H9 (cell line): ENCODE measurements at regions not wholly inside any gene's neighbourhood (a gene's known extent, or its start where the extent isn't known, plus 50 kb on each side); places are given as distances from the start of the nearest gene placed in this dataset.

Experiments used
- DNase-seq: peaks from one replicate; pipeline ENCODE4 v3.0.0-alpha.2; 2017
- H2AFZ ChIP-seq: one replicate; pipeline ENCODE4 v1.6.1; 2013; ENCODE audit warnings: mild to moderate bottlenecking, low read length, control low read depth, moderate library complexity
- H2AK5ac ChIP-seq: 2 replicates; pipeline ENCODE4 v1.6.1; 2013; ENCODE audit warnings: low read length, control low read depth, mixed read lengths; ENCODE audit not compliant: insufficient read length
- H2BK120ac ChIP-seq: one replicate; pipeline ENCODE4 v1.6.1; 2013; ENCODE audit warnings: low read depth, mild to moderate bottlenecking, low read length, control low read depth, inconsistent platforms; ENCODE audit not compliant: poor library complexity, severe bottlenecking
- H2BK12ac ChIP-seq: 2 replicates; pipeline ENCODE4 v1.6.1; 2013; ENCODE audit warnings: low read length, control low read depth, mixed read lengths, low read depth; ENCODE audit not compliant: insufficient read length
- H2BK15ac ChIP-seq: 2 replicates; pipeline ENCODE4 v1.6.1; 2013; ENCODE audit warnings: low read depth, low read length, control low read depth
- H2BK20ac ChIP-seq: one replicate; pipeline ENCODE4 v1.6.1; 2013; ENCODE audit warnings: low read depth, mild to moderate bottlenecking, low read length, control low read depth, inconsistent platforms; ENCODE audit not compliant: poor library complexity, severe bottlenecking
- H2BK5ac ChIP-seq: 2 replicates; pipeline ENCODE4 v1.6.1; 2013; ENCODE audit warnings: low read length, control low read depth, mixed read lengths; ENCODE audit not compliant: insufficient read length
- H3K14ac ChIP-seq: 2 replicates; pipeline ENCODE4 v1.6.1; 2013; ENCODE audit warnings: low read length, control low read depth; ENCODE audit not compliant: insufficient read depth
- H3K18ac ChIP-seq: 2 replicates; pipeline ENCODE4 v1.6.1; 2013; ENCODE audit warnings: low read depth, mild to moderate bottlenecking, mixed read lengths, low read length, control low read depth; ENCODE audit not compliant: insufficient read length
- H3K23ac ChIP-seq: 2 replicates; pipeline ENCODE4 v1.6.1; 2013; ENCODE audit warnings: low read length, control low read depth, mixed read lengths, low read depth; ENCODE audit not compliant: insufficient read length
- H3K23me2 ChIP-seq: 2 replicates; pipeline ENCODE4 v1.6.1; 2013; ENCODE audit warnings: low read depth, mild to moderate bottlenecking, mixed read lengths, low read length, control low read depth; ENCODE audit not compliant: insufficient read length, poor library complexity, severe bottlenecking
- H3K27ac ChIP-seq: 2 replicates; pipeline ENCODE4 v1.5.1; 2013; ENCODE audit warnings: low read length, control low read depth, mixed read lengths, low read depth; ENCODE audit not compliant: insufficient read length
- H3K27me3 ChIP-seq: 2 replicates; pipeline ENCODE4 v1.6.1; 2013; ENCODE audit warnings: low read length, control low read depth, inconsistent platforms; ENCODE audit not compliant: insufficient read depth
- H3K4ac ChIP-seq: 2 replicates; pipeline ENCODE4 v1.6.1; 2013; ENCODE audit warnings: low read depth, mild to moderate bottlenecking, control low read depth, inconsistent platforms, low read length, moderate library complexity
- H3K4me1 ChIP-seq: 2 replicates; pipeline ENCODE4 v1.6.1; 2013; ENCODE audit warnings: low read length, control low read depth, inconsistent platforms; ENCODE audit not compliant: insufficient read depth
- H3K4me2 ChIP-seq: 2 replicates; pipeline ENCODE4 v1.6.1; 2013; ENCODE audit warnings: low read length, control low read depth, mixed read lengths; ENCODE audit not compliant: insufficient read length, insufficient read depth
- H3K56ac ChIP-seq: 2 replicates; pipeline ENCODE4 v1.6.1; 2013; ENCODE audit warnings: low read depth, mild to moderate bottlenecking, mixed read lengths, low read length, control low read depth; ENCODE audit not compliant: insufficient read length
- H3K79me1 ChIP-seq: 2 replicates; pipeline ENCODE4 v1.6.1; 2013; ENCODE audit warnings: low read depth, mild to moderate bottlenecking, moderate library complexity, low read length, control low read depth, inconsistent platforms; ENCODE audit not compliant: insufficient read depth, poor library complexity, severe bottlenecking
- H3K79me2 ChIP-seq: 2 replicates; pipeline ENCODE4 v1.6.1; 2013; ENCODE audit warnings: low read length, control low read depth, inconsistent platforms; ENCODE audit not compliant: insufficient read depth
- H3K9ac ChIP-seq: 2 replicates; pipeline ENCODE4 v1.6.1; 2013; ENCODE audit warnings: low read length, control low read depth, mixed read lengths; ENCODE audit not compliant: insufficient read length; ENCODE audit errors: extremely low read depth
- H3K9me3 ChIP-seq: one replicate; pipeline ENCODE4 v1.6.1; 2013; ENCODE audit warnings: low read depth, low read length, inconsistent platforms; ENCODE audit not compliant: control insufficient read depth
- H3T11ph ChIP-seq: one replicate; pipeline ENCODE4 v1.6.1; 2013; ENCODE audit warnings: mild to moderate bottlenecking, low read length, control low read depth, inconsistent platforms
- H4K20me1 ChIP-seq: one replicate; pipeline ENCODE4 v1.6.1; 2013; ENCODE audit not compliant: control insufficient read depth, insufficient read length, insufficient read depth
- H4K5ac ChIP-seq: 2 replicates; pipeline ENCODE4 v1.6.1; 2013; ENCODE audit warnings: low read depth, mild to moderate bottlenecking, mixed read lengths, low read length, control low read depth; ENCODE audit not compliant: insufficient read length
- H4K8ac ChIP-seq: replicated peaks from 2 replicates; pipeline ENCODE4 v1.6.1; 2013; ENCODE audit warnings: low read length, control low read depth, mixed read lengths, low read depth; ENCODE audit not compliant: insufficient read length
- H4K91ac ChIP-seq: 2 replicates; pipeline ENCODE4 v1.6.1; 2013; ENCODE audit warnings: low read depth, mild to moderate bottlenecking, moderate library complexity, mixed read lengths, low read length, control low read depth; ENCODE audit not compliant: insufficient read length
- H3K27ac Mint-ChIP-seq, 3 experiments: 2 replicates in 2 of 3; 3 replicates in 1 of 3; pipeline ENCODE4 v1.8.0; 2020 to 2021; ENCODE audit warnings: mixed read lengths in 3 of 3, mild to moderate bottlenecking in 1 of 3, moderate library complexity in 1 of 3
- H3K27me3 Mint-ChIP-seq: 2 replicates; pipeline ENCODE4 v1.8.0; 2021; ENCODE audit warnings: low read depth, mild to moderate bottlenecking, moderate library complexity, mixed read lengths
- H3K36me3 Mint-ChIP-seq, 3 experiments: 2 replicates in 2 of 3; 3 replicates in 1 of 3; pipeline ENCODE4 v1.8.0; 2020 to 2021; ENCODE audit warnings: low read depth in 3 of 3, mixed read lengths in 3 of 3; ENCODE audit not compliant: insufficient read depth in 1 of 3
- H3K4me1 Mint-ChIP-seq, 2 experiments: 2 replicates each; pipeline ENCODE4 v1.8.0; 2020; ENCODE audit warnings: mixed read lengths in 2 of 2
- H3K4me3 Mint-ChIP-seq, 2 experiments: 2 replicates in 1 of 2; 3 replicates in 1 of 2; pipeline ENCODE4 v1.8.0; 2020 to 2021; ENCODE audit warnings: mild to moderate bottlenecking in 2 of 2, mixed read lengths in 2 of 2, moderate library complexity in 1 of 2
- H3K9me3 Mint-ChIP-seq, 2 experiments: 2 replicates in 1 of 2; 3 replicates in 1 of 2; pipeline ENCODE4 v1.8.0; 2020; ENCODE audit warnings: mild to moderate bottlenecking in 2 of 2, mixed read lengths in 2 of 2, moderate library complexity in 1 of 2
- WGBS: extraction: QIAGEN DNeasy Blood & Tissue Kit; methylation state at CpG from one replicate; pipeline ENCODE4 v1.1.7; 2013; ENCODE audit warnings: missing lambda C conversion rate, low lambda C conversion rate, mixed read lengths; ENCODE audit not compliant: insufficient read length; ENCODE audit errors: extremely low coverage; 5-methylcytosine and 5-hydroxymethylcytosine counted together
- TF ChIP-seq, protein P1 (sequence below): fragments of 200-600 bp; sonication (generic); conservative IDR thresholded peaks from 3 replicates; pipeline ENCODE4 v1.8.0; 2021; ENCODE audit warnings: antibody characterized with exemption, mild to moderate bottlenecking

DNA sequence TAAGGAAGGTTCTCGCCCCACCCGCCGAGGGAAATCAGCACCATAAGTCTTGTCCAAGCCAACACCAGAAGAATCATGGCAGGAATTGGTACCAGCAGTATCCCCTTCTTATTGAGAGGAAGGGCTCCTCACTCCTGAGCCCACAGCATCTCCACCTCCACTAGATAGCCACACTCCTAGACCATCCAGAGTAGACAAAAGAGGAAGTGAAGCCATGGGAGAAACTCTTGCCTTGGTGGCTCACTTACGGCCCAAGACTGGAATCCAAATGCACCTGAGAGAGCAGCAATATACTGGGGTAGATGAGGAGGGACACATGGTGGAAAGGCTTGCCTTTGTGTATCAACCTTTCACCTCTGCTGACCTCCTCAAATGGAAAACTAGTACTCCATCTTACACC lies 255.3 kb upstream of the PRKX start:
- Histone ChIP-seq H3K9me3 (no peaks in the 10 kb centered on the region), H3K79me1 (no peaks in the 10 kb centered on the region), H3K23ac (no peak overlapping the region), H4K8ac (no peak overlapping the region), H2BK120ac (no peak overlapping the region), H2AFZ (no peak overlapping the region), H2BK15ac (no peak overlapping the region), H3K27me3 (no peaks in the 10 kb centered on the region), H2BK20ac (no peak overlapping the region), H3K14ac (no peak overlapping the region), H3K79me2 (no peaks in the 10 kb centered on the region), H2BK12ac (no peak overlapping the region), H3K56ac (no peak overlapping the region), H3K4me2 (no peak overlapping the region), H3K27ac (no peak overlapping the region), H2AK5ac (no peak overlapping the region), H3K23me2 (no peaks in the 10 kb centered on the region), H3K4ac (no peak overlapping the region), H4K20me1 (no peaks in the 10 kb centered on the region), H3T11ph (no peak overlapping the region), H3K9ac (no peak overlapping the region), H3K18ac (no peak overlapping the region), H4K5ac (no peak overlapping the region), H3K4me1 (no peaks in the 10 kb centered on the region; the same call in 1 of the 2 replicates), H4K91ac (no peak overlapping the region), H2BK5ac (no peak overlapping the region)
- TF ChIP-seq, protein P1, sequence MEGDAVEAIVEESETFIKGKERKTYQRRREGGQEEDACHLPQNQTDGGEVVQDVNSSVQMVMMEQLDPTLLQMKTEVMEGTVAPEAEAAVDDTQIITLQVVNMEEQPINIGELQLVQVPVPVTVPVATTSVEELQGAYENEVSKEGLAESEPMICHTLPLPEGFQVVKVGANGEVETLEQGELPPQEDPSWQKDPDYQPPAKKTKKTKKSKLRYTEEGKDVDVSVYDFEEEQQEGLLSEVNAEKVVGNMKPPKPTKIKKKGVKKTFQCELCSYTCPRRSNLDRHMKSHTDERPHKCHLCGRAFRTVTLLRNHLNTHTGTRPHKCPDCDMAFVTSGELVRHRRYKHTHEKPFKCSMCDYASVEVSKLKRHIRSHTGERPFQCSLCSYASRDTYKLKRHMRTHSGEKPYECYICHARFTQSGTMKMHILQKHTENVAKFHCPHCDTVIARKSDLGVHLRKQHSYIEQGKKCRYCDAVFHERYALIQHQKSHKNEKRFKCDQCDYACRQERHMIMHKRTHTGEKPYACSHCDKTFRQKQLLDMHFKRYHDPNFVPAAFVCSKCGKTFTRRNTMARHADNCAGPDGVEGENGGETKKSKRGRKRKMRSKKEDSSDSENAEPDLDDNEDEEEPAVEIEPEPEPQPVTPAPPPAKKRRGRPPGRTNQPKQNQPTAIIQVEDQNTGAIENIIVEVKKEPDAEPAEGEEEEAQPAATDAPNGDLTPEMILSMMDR = no peak
- H3K4me1 Mint-ChIP-seq = peaks cover 11 to 27% of the 10 kb centered on the region in 2 experiments; a peak in 3 of 4 replicates
- H3K27ac Mint-ChIP-seq = no peak overlapping the region
- H3K9me3 Mint-ChIP-seq = peaks cover 12 to 13% of the 10 kb centered on the region in 2 experiments
- WGBS = no CpG with 5 or more reads among the region's 4 CpGs
- H3K27me3 Mint-ChIP-seq = peaks cover 5% of the 10 kb centered on the region; the same call in 1 of the 2 replicates
- no peak overlapping the region for H3K4me3 Mint-ChIP-seq
- DNase-seq = no peak
- peaks cover 8 to 17% (median 10%) of the 10 kb centered on the region in 3 experiments; a peak in 5 of 7 replicates for H3K36me3 Mint-ChIP-seq
